Inflammatory macrophage treated with lipopolysaccharide for 4 hours (primary cell): ENCODE measurements at regions not wholly inside any gene's neighbourhood (a gene's known extent, or its start where the extent isn't known, plus 50 kb on each side); places are given as distances from the start of the nearest gene placed in this dataset.

Experiments
- DNase-seq: peaks from one replicate; pipeline ENCODE4 v3.0.0-alpha.2; 2020

GRCh38 chr3:170728181-170728580, 141.8 kb downstream of the RPL22L1 start:
- DNase-seq, result no peak

GRCh38 chr3:170727754-170728153, 141.9 kb upstream of the SLC7A14 start:
- DNase-seq, result no peak

GRCh38 chr3:170726976-170727661, 141.2 kb upstream of the SLC7A14 start:
- DNase-seq, result no peak

GRCh38 chr3:170725285-170725731, 139.4 kb upstream of the SLC7A14 start:
- DNase-seq, result peak; percentile 7

GRCh38 chr3:170724599-170725280, 138.9 kb upstream of the SLC7A14 start:
- DNase-seq, result no peak

- no peak for DNase-seq
These were observed 137.4 kb upstream of the SLC7A14 start for GRCh38 chr3:170723241-170723640.

- no peak for DNase-seq
These were observed 135.7 kb upstream of the SLC7A14 start for GRCh38 chr3:170721563-170721962.

GRCh38 chr3:170719300-170719699, 133.4 kb upstream of the SLC7A14 start:
- no peak for DNase-seq

GRCh38 chr3:170718848-170719247, 133.0 kb upstream of the SLC7A14 start:
- DNase-seq, result no peak

GRCh38 chr3:170717410-170718402, 131.8 kb upstream of the SLC7A14 start:
- no peak for DNase-seq

GRCh38 chr3:170716172-170716805, 130.4 kb upstream of the SLC7A14 start:
- DNase-seq, result no peak

GRCh38 chr3:170714562-170715535, 129.0 kb upstream of the SLC7A14 start:
- DNase-seq, result no peak

- DNase-seq, result no peak
These were observed 128.2 kb upstream of the SLC7A14 start for GRCh38 chr3:170714122-170714521.

GRCh38 chr3:170713653-170714052, 127.8 kb upstream of the SLC7A14 start:
- no peak for DNase-seq

GRCh38 chr3:170712798-170713197, 126.9 kb upstream of the SLC7A14 start:
- no peak for DNase-seq

GRCh38 chr3:170712336-170712735, 126.5 kb upstream of the SLC7A14 start:
- no peak for DNase-seq

- no peak for DNase-seq
These were observed 125.9 kb upstream of the SLC7A14 start for GRCh38 chr3:170711786-170712185.

- DNase-seq, result peak; percentile 56
These were observed 123.2 kb upstream of the SLC7A14 start for GRCh38 chr3:170709046-170709445.

GRCh38 chr3:170707899-170708298, 122.0 kb upstream of the SLC7A14 start:
- no peak for DNase-seq

- no peak for DNase-seq
These were observed 119.3 kb upstream of the SLC7A14 start for GRCh38 chr3:170705131-170705530.

GRCh38 chr3:170703121-170703588, 117.3 kb upstream of the SLC7A14 start:
- DNase-seq, result no peak
